ENCODE measurements at regions not wholly inside any gene's neighbourhood (a gene's known extent, or its start where the extent isn't known, plus 50 kb on each side); places are given as distances from the start of the nearest gene placed in this dataset.

DNA sequence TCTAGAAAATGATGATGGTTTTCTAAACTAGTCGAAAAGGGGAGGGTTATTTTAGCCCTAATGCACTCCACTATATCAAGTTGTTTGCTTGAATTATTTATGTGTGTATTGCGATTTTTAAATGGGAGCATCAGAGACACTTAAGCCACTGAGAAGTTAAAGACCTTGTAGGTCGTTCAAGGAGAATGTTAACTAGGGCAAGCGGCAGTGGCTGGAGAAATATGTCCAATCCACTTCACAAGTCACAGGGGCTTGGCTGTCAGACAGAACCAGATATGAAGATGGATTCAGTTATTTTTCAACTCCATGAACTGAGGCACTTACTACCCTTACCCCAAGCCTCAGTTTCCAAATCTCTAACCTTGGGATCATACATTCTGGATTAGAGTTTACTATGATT lies 702.0 kb downstream of the CDH11 start:
- TF ChIP-seq, protein P1, sequence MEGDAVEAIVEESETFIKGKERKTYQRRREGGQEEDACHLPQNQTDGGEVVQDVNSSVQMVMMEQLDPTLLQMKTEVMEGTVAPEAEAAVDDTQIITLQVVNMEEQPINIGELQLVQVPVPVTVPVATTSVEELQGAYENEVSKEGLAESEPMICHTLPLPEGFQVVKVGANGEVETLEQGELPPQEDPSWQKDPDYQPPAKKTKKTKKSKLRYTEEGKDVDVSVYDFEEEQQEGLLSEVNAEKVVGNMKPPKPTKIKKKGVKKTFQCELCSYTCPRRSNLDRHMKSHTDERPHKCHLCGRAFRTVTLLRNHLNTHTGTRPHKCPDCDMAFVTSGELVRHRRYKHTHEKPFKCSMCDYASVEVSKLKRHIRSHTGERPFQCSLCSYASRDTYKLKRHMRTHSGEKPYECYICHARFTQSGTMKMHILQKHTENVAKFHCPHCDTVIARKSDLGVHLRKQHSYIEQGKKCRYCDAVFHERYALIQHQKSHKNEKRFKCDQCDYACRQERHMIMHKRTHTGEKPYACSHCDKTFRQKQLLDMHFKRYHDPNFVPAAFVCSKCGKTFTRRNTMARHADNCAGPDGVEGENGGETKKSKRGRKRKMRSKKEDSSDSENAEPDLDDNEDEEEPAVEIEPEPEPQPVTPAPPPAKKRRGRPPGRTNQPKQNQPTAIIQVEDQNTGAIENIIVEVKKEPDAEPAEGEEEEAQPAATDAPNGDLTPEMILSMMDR (IDR thresholded peaks at IDR 0.05), result no peak
- no peak for TF ChIP-seq POLR2A (IDR thresholded peaks at IDR 0.05)

Data from uterus (tissue), 2 donors.